GM23248 (cell line): ENCODE measurements at regions not wholly inside any gene's neighbourhood (a gene's known extent, or its start where the extent isn't known, plus 50 kb on each side); places are given as distances from the start of the nearest gene placed in this dataset.

ENCODE experiments used
- DNase-seq: peaks from one replicate; pipeline ENCODE4 v3.0.0-alpha.2; 2015
- H2AFZ ChIP-seq: fragments of 200-600 bp; sonication (generic); 2 replicates; pipeline ENCODE4 v1.6.1; 2016; ENCODE audit warnings: antibody characterized with exemption
- H3F3A ChIP-seq: fragments of 200-600 bp; sonication (generic); 2 replicates; pipeline ENCODE4 v1.6.1; 2016; ENCODE audit warnings: mild to moderate bottlenecking, antibody characterized with exemption, mixed run types; ENCODE audit not compliant: insufficient read depth
- H3K27ac ChIP-seq: fragments of 200-600 bp; sonication (generic); 2 replicates; pipeline ENCODE4 v1.5.1; 2016; ENCODE audit warnings: mild to moderate bottlenecking
- H3K27me3 ChIP-seq: fragments of 200-600 bp; sonication (generic); replicated peaks from 2 replicates; pipeline ENCODE4 v1.6.1; 2016; ENCODE audit warnings: mild to moderate bottlenecking; ENCODE audit not compliant: insufficient read depth
- H3K36me3 ChIP-seq: fragments of 200-600 bp; sonication (generic); 2 replicates; pipeline ENCODE4 v1.6.1; 2016; ENCODE audit warnings: low read depth, mild to moderate bottlenecking
- H3K4me1 ChIP-seq: fragments of 200-600 bp; sonication (generic); 2 replicates; pipeline ENCODE4 v1.6.1; 2016; ENCODE audit warnings: mild to moderate bottlenecking; ENCODE audit not compliant: insufficient read depth
- H3K4me2 ChIP-seq: fragments of 200-600 bp; sonication (generic); one replicate; pipeline ENCODE4 v1.6.1; 2016; ENCODE audit warnings: mild to moderate bottlenecking; ENCODE audit not compliant: unreplicated experiment
- H3K4me3 ChIP-seq: fragments of 200-600 bp; sonication (generic); 2 replicates; pipeline ENCODE4 v1.5.1; 2016; ENCODE audit warnings: mild to moderate bottlenecking
- H3K79me2 ChIP-seq: fragments of 200-600 bp; sonication (generic); 2 replicates; pipeline ENCODE4 v1.6.1; 2016; ENCODE audit warnings: mild to moderate bottlenecking; ENCODE audit not compliant: insufficient read depth
- H3K9ac ChIP-seq: fragments of 200-600 bp; sonication (generic); 2 replicates; pipeline ENCODE4 v1.6.1; 2016; ENCODE audit warnings: mild to moderate bottlenecking
- H3K9me2 ChIP-seq: fragments of 200-600 bp; sonication (generic); 2 replicates; pipeline ENCODE4 v1.6.1; 2016; ENCODE audit warnings: mixed run types, mild to moderate bottlenecking, moderate library complexity; ENCODE audit not compliant: insufficient read depth
- H3K9me3 ChIP-seq: fragments of 200-600 bp; sonication (generic); one replicate; pipeline ENCODE4 v1.6.1; 2017; ENCODE audit warnings: low read depth
- H4K20me1 ChIP-seq: fragments of 200-600 bp; sonication (generic); 2 replicates; pipeline ENCODE4 v1.6.0; 2016; ENCODE audit not compliant: insufficient read depth
- EZH2 ChIP-seq: fragments of 200-600 bp; sonication (generic); IDR thresholded peaks from 2 replicates; pipeline ENCODE4 v1.6.1; 2018; ENCODE audit warnings: antibody characterized with exemption, mild to moderate bottlenecking; ENCODE audit not compliant: insufficient read depth, poor library complexity, severe bottlenecking
- EZH2phosphoT487 ChIP-seq: fragments of 200-600 bp; sonication (generic); IDR thresholded peaks from 2 replicates; pipeline ENCODE4 v1.6.1; 2018; ENCODE audit warnings: antibody characterized with exemption, moderate library complexity, mild to moderate bottlenecking, low read depth; ENCODE audit not compliant: insufficient read depth
- WGBS, 2 experiments: methylation state at CpG; one replicate each; pipeline ENCODE4 v1.1.6; 2015 to 2017; ENCODE audit warnings: low lambda C conversion rate in 2 of 2, low coverage in 1 of 2; ENCODE audit errors: missing lambda C conversion rate in 2 of 2; 5-methylcytosine and 5-hydroxymethylcytosine counted together
- in situ Hi-C: fragments of 300-500 bp; cut with MboI; formaldehyde crosslinking; loops from 2 replicates; pipeline ENCODE4 v1.15.0; 2020

DNA sequence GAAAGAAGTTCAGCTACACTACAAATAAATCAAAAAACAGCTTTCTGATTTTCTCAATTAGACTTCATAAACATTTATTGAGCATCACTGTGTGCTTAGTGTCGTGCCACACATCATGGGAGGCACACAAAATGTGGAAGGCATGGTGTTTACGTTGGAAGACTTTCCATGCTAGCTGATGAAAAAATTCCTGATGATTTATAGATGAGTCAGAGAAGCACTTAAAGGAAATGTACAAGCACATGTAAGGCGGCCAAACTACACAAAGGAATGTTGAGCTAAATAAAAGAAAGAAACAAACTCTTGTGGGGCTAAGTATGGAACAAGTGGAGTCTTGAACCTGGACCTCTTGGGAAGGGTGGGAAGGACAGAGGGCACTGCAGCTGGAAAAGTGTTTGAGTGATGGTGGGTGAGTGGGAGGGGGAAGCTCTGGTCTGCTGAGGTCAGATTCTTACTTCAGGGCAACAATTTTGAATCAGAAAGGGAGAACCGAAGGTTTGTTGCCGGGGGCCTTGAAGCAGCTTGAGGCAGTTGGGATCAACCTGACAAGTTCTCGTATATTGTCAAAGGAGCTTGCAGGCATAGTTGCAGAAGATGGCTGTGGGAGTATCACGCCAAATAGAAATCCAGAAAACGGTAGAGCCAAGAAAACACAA is 66.9 kb downstream of the FOXB1 start:
- Histone ChIP-seq H3K4me1 (peaks cover 25% of the 10 kb centered on the region), H3K27ac (no peak overlapping the region), H4K20me1 (no peaks in the 10 kb centered on the region), H3K79me2 (no peaks in the 10 kb centered on the region), H3K4me2 (peak overlapping the region; percentile 8), H3K9ac (no peak overlapping the region), H3K4me3 (no peak overlapping the region), H3K36me3 (no peaks in the 10 kb centered on the region), H2AFZ (no peak overlapping the region), H3K27me3 (peaks cover 14% of the 10 kb centered on the region; the same call in 1 of the 2 replicates), H3F3A (peaks cover 20% of the 10 kb centered on the region), H3K9me2 (no peaks in the 10 kb centered on the region), H3K9me3 (no peaks in the 10 kb centered on the region)
- in situ Hi-C loops, result no loop called here
- peak; percentile 82 for DNase-seq
- no peak for TF ChIP-seq EZH2
- TF ChIP-seq EZH2phosphoT487, result no peak
- WGBS, 2 experiments, result 45 to 47% methylated on average over 8 of the region's 8 CpGs

DNA sequence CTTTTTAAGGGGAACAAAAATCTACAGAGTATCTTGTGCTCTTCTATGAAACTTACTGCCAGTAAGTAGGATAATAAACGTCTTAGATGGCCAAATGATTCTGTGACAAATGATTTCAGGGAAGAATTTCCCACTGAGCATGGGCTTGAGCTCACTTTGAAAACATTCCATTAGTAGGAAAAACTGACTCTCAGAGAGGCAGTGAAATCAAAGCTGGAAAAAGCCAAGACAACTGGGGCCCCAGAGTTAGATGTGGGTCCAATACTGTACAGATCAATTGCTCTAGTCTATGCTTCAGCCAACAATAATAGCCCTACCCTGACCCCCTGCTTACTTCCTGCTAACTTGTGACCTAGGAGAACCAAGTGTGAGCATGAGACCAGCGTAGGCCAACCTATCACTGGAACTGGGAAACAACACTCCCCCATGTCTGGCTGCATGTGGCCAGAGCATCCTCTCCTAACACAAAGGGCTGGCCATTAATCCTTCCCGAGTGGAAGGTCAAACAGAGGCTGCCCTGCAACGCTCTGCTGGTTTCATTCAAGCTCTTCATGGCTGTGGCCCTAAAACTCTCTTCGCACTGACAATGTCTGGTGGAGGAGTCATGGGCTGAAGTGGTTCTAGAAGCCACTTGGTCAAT is 68.8 kb downstream of the FOXB1 start:
- no peak overlapping the region for H3K4me2 ChIP-seq
- H3K4me1 ChIP-seq, result peaks cover 25% of the 10 kb centered on the region
- no peak overlapping the region for H3K4me3 ChIP-seq
- H2AFZ ChIP-seq, result no peak overlapping the region
- H3K79me2 ChIP-seq, result no peaks in the 10 kb centered on the region
- no peaks in the 10 kb centered on the region for H3K9me2 ChIP-seq
- H3K36me3 ChIP-seq, result no peaks in the 10 kb centered on the region
- no peaks in the 10 kb centered on the region for H4K20me1 ChIP-seq
- in situ Hi-C loops, result no loop called here
- 83 to 86% methylated on average over 5 of the region's 5 CpGs for WGBS, 2 experiments
- no peaks in the 10 kb centered on the region for H3K9me3 ChIP-seq
- H3K27ac ChIP-seq, result no peak overlapping the region
- peaks cover 20% of the 10 kb centered on the region for H3F3A ChIP-seq
- DNase-seq, result no peak
- H3K9ac ChIP-seq, result no peak overlapping the region
- TF ChIP-seq EZH2 (no peak), EZH2phosphoT487 (no peak)
- H3K27me3 ChIP-seq, result peaks cover 15% of the 10 kb centered on the region

DNA sequence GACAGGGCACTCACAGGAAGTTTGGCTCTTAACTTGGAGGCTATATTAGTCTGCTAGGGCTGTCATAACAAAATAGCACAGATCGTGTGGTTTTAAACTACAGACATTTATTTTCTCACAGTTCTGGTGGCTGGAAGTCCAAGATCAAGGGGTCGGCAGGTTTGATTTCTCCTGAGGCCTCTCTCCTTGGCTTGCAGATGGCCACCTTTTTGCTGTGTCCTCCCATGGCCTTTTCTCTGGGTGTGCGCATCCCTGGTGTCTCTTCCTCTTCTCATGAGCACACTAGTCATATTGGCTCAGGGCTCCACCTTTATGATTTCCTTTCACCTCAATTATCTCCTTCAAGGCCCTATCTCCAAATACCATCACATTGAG is 69.3 kb downstream of the FOXB1 start:
- no peak for TF ChIP-seq EZH2phosphoT487
- no peak for TF ChIP-seq EZH2
- in situ Hi-C loops, result no loop called here
- no peak overlapping the region for H3K27ac ChIP-seq
- H3K9me3 ChIP-seq, result no peaks in the 10 kb centered on the region
- H3K79me2 ChIP-seq, result no peaks in the 10 kb centered on the region
- DNase-seq, result no peak
- H2AFZ ChIP-seq, result no peak overlapping the region
- no peaks in the 10 kb centered on the region for H3K9me2 ChIP-seq
- peaks cover 13% of the 10 kb centered on the region for H3K27me3 ChIP-seq
- peaks cover 25% of the 10 kb centered on the region for H3K4me1 ChIP-seq
- H3K4me2 ChIP-seq, result no peak overlapping the region
- H3K4me3 ChIP-seq, result no peak overlapping the region
- peaks cover 20% of the 10 kb centered on the region for H3F3A ChIP-seq
- 88 to 91% methylated on average over 3 of the region's 3 CpGs for WGBS, 2 experiments
- no peaks in the 10 kb centered on the region for H3K36me3 ChIP-seq
- no peak overlapping the region for H3K9ac ChIP-seq
- no peaks in the 10 kb centered on the region for H4K20me1 ChIP-seq

DNA sequence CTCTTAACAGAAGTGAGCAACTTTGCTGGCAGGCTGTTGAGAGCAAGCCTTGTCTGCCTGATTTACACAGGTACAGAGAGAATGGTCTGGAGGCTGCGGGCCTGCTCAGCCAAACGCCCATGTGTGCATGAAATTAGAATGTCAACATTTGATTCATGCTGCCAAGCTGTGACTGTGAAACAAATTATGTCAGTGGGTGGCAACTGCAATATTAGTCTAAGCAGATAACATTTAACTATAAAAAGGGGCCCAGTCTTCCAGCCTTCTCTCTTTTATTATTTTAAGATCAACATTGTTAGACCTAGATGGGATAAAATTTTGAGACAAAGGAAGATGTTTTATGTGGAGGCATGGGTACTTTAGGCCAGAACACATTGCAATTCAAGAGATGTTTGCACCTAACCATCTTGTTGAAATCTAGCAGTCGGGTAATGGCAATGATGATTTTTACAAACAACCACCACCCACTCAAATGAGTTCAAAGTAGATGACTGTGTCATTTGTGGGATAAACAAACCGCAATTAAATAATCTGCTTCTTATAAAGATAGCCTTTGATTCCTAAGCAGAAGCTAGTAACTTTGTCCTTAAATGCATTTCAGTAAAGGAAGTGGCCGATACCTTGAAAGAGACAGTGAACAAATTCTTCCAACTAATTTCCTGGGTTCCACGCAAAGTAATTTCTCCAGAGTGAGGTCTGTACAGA is 70.2 kb downstream of the FOXB1 start:
- Histone ChIP-seq H3K27ac (no peak overlapping the region; the same call in 1 of the 2 replicates), H3K9me2 (no peaks in the 10 kb centered on the region), H3K4me3 (no peak overlapping the region), H3K9me3 (no peaks in the 10 kb centered on the region), H2AFZ (no peak overlapping the region), H4K20me1 (no peaks in the 10 kb centered on the region), H3K27me3 (peaks cover 12% of the 10 kb centered on the region), H3K79me2 (no peaks in the 10 kb centered on the region), H3K36me3 (no peaks in the 10 kb centered on the region), H3K9ac (no peak overlapping the region), H3F3A (peaks cover 20% of the 10 kb centered on the region), H3K4me1 (peaks cover 25% of the 10 kb centered on the region), H3K4me2 (peak overlapping the region; percentile 11)
- TF ChIP-seq EZH2, result no peak
- 0 out of 2 replicates have a peak, but pooled peaks have one; percentile 25 for TF ChIP-seq EZH2phosphoT487
- DNase-seq, result peak; percentile 63
- in situ Hi-C loops, result no loop called here
- 26 to 32% methylated on average over 6 of the region's 6 CpGs for WGBS, 2 experiments
